ENCODE measurements at regions not wholly inside any gene's neighbourhood (a gene's known extent, or its start where the extent isn't known, plus 50 kb on each side); places are given as distances from the start of the nearest gene placed in this dataset.

DNA sequence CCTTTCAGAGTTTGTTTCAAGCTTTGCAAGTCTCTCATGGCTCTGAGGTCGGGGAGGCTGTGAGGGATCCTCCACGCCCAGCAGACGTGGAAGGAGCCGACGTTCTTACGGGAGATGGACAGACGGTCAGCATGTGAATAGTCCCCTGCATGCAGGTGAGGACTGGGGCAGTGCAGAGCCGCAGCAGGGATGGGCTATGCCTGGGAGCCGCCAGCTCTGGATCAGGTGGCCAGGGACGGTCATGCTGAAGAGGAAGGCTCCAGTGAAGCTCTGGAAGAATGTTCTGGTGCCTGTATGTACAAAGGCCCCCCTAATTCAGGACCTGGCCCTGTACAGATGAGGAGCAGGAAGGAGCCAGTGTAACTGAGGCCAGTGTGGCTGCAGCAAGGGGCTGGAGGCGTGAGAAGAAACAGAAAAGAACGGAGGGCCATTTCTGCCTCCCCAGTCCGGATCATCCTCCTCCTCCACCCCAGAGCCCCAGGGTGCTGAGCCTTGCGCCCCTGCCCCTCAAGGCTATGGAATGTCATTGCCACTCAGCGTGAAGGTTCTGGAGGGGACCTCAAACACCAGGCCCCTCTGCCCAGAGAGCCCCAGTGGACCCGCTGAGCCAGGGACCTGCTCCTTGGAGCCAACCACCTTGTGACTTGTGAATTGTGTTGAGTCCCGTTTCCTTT lies 96.8 kb upstream of the DIO3 start:
- Histone ChIP-seq H3K9me3 (ENCODE audit: control insufficient read depth, insufficient read depth, low read depth, low read length) (no peaks in the 10 kb centered on the region), H3K4me1 (ENCODE audit: control insufficient read depth, insufficient read depth, low read length) (no peaks in the 10 kb centered on the region), H3K36me3 (ENCODE audit: control insufficient read depth, insufficient read depth, low read length) (no peaks in the 10 kb centered on the region), H3K27ac (ENCODE audit: low read length) (no peak overlapping the region), H3K27me3 (ENCODE audit: control insufficient read depth, insufficient read depth, low read length) (no peaks in the 10 kb centered on the region), H3K4me3 (ENCODE audit: low read depth in 2 of 2, low read length in 2 of 2) (no peak overlapping the region)
- POLR2A ChIA-PET = no interaction called here
- intact Hi-C loops (cut with micrococcal nuclease; ENCODE audit: unreplicated experiment) = no loop called here
- BruUV-seq (replicated peaks) = no TSS peak
- no peak for DNase-seq (ENCODE audit: low read depth, low spot score)
- in situ Hi-C loops (cut with HindIII; ENCODE audit: low pct_unique_long_range_greater_than_20kb, low sequenced_read_pairs) = no loop called here
- 0 out of 2 replicates have a peak, but pooled peaks have one; percentile 26 for ATAC-seq
- CTCF ChIA-PET = no interaction called here
- TF ChIP-seq, protein P1, sequence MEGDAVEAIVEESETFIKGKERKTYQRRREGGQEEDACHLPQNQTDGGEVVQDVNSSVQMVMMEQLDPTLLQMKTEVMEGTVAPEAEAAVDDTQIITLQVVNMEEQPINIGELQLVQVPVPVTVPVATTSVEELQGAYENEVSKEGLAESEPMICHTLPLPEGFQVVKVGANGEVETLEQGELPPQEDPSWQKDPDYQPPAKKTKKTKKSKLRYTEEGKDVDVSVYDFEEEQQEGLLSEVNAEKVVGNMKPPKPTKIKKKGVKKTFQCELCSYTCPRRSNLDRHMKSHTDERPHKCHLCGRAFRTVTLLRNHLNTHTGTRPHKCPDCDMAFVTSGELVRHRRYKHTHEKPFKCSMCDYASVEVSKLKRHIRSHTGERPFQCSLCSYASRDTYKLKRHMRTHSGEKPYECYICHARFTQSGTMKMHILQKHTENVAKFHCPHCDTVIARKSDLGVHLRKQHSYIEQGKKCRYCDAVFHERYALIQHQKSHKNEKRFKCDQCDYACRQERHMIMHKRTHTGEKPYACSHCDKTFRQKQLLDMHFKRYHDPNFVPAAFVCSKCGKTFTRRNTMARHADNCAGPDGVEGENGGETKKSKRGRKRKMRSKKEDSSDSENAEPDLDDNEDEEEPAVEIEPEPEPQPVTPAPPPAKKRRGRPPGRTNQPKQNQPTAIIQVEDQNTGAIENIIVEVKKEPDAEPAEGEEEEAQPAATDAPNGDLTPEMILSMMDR (IDR thresholded peaks at IDR 0.05) = no peak
- TF ChIP-seq REST (IDR thresholded peaks at IDR 0.05; ENCODE audit: insufficient read depth in 1 of 2, low read depth in 2 of 2, low read length in 1 of 2) = no peak
- TF ChIP-seq TCF7L2 (IDR thresholded peaks at IDR 0.05; ENCODE audit: low read depth, low read length) = no peak
- TF ChIP-seq POLR2AphosphoS5 (IDR thresholded peaks at IDR 0.05; ENCODE audit: low read depth, low read length) = no peak
- no peak for TF ChIP-seq SIN3A (IDR thresholded peaks at IDR 0.05; ENCODE audit: borderline replicate concordance, insufficient read depth, low read depth, low read length)

GRCh38 chr14:101464984-101465794 lies 96.1 kb upstream of the DIO3 start:
- Histone ChIP-seq H3K27me3 (ENCODE audit: control insufficient read depth, insufficient read depth, low read length) (no peaks in the 10 kb centered on the region), H3K9me3 (ENCODE audit: control insufficient read depth, insufficient read depth, low read depth, low read length) (no peaks in the 10 kb centered on the region), H3K4me3 (ENCODE audit: low read depth in 2 of 2, low read length in 2 of 2) (no peak overlapping the region), H3K36me3 (ENCODE audit: control insufficient read depth, insufficient read depth, low read length) (no peaks in the 10 kb centered on the region), H3K27ac (ENCODE audit: low read length) (no peak overlapping the region), H3K4me1 (ENCODE audit: control insufficient read depth, insufficient read depth, low read length) (no peaks in the 10 kb centered on the region)
- in situ Hi-C loops (cut with HindIII; ENCODE audit: low pct_unique_long_range_greater_than_20kb, low sequenced_read_pairs) (no loop called here), intact Hi-C loops (cut with micrococcal nuclease; ENCODE audit: unreplicated experiment) (no loop called here)
- TF ChIP-seq, protein P1 (IDR thresholded peaks at IDR 0.05) = no peak
- TF ChIP-seq TCF7L2 (IDR thresholded peaks at IDR 0.05; ENCODE audit: low read depth, low read length) (no peak), POLR2AphosphoS5 (IDR thresholded peaks at IDR 0.05; ENCODE audit: low read depth, low read length) (no peak), REST (IDR thresholded peaks at IDR 0.05; ENCODE audit: insufficient read depth in 1 of 2, low read depth in 2 of 2, low read length in 1 of 2) (no peak), SIN3A (IDR thresholded peaks at IDR 0.05; ENCODE audit: borderline replicate concordance, insufficient read depth, low read depth, low read length) (no peak)
- ChIA-PET POLR2A (no interaction called here), CTCF (no interaction called here)
- BruUV-seq (replicated peaks) = no TSS peak
- no peak for ATAC-seq
- DNase-seq (ENCODE audit: low read depth, low spot score) = no peak

Measured in Panc1 (cell line).